Adipose tissue (tissue), 3 donors: ENCODE measurements at regions not wholly inside any gene's neighbourhood (a gene's known extent, or its start where the extent isn't known, plus 50 kb on each side); places are given as distances from the start of the nearest gene placed in this dataset.

Experiments used
- H3K27ac ChIP-seq: one replicate; pipeline ENCODE4 v1.5.1; 2013; ENCODE audit warnings: low read depth, low read length
- WGBS, 3 donors: extraction: QIAGEN DNeasy Blood & Tissue Kit; methylation state at CpG; one replicate each; pipeline ENCODE4 v1.1.7; 2013; 5-methylcytosine and 5-hydroxymethylcytosine counted together
- donor health status: healthy with polysubstance abuse.
- donor health status: Bipolar disorder and iron deficiency.
- donor health status: healthy.

GRCh38 chr15:100788418-100789105, 91.1 kb upstream of the ALDH1A3 start:
- H3K27ac ChIP-seq: no peak overlapping the region
- 87 to 90% (median 88%) methylated on average over 7 of the region's 7 CpGs for WGBS, 3 donors

DNA sequence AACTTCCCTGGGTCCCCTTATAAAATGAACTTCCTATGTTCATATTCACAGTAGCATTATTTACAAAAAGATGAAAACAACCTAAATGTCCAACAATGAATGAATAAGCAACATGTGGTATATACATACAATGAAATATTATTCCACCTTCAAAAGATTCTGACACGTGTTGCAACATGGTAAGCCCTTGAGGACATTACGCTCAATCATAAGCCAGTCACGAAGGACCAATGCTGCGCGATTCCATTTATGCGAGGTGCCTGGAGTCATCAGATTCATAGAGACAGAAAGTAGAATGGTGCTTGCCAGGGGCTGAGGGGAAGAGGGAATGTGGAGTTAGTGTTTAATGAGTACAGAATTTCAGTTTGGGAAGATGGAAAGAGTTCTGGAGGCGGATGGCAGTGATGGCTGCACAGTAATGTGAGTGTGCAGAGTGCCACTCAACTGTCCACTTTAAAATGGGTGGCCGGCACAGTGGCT, 88.8 kb upstream of the ALDH1A3 start:
- WGBS, 3 donors: 85 to 89% (median 86%) methylated on average over 8 of the region's 8 CpGs

DNA sequence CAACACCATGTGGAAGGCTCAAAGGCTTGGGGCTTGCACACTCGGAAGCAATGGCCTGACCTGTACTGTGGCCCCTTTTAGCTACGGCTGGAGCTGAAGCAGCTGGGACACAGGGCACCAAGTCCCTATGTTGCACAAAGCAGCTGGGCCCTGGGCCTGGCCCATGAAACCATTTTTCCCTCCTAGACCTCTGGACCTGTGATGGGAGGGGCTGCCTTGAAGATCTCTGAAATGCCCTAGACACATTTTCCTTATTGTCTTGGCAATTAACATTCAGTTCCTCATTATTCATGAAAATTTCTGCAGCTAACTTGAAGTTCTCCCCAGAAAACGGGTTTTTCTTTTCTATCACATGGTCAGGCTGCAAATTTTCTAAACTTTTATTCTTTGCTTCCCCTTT, 85.6 kb upstream of the ALDH1A3 start:
- 52 to 90% (median 86%) methylated on average over 3 of the region's 3 CpGs for WGBS, 3 donors
- no peak overlapping the region for H3K27ac ChIP-seq

More for the DNA sequence above, 88.8 kb upstream of the ALDH1A3 start:
- no peak overlapping the region for H3K27ac ChIP-seq

DNA sequence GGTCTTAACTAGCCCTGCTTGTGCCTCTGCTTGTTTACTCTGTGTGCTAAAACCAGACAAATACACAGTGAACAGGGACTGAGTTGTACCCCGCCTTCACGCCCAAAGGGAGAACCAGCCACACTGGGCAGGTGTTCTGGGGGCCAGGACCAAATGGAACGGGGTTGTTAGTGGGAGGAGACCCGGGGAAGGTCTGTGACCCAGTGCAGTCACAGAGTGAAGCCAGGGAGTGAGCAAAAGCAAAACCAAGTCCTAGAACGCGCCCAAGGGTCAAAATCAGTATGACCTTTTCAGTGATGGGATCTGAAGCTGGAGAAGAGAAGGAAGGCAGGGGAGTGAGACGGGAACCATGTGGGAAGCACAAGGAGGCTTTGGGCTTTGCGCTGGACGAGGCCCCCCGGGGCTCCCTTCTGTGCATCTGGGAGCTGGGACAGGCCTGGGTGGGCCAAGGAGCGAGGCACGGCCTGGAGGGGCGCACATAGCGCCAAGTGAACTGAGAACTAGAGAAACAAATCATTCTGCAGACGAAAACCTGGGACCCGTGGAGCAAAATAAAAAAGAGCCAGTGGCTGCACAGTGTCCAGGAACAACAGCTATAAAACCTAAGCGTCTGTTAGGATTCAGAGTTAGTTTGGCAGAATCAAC, 78.3 kb upstream of the ALDH1A3 start:
- H3K27ac ChIP-seq: no peak overlapping the region
- 79 to 86% (median 86%) methylated on average over 17 of the region's 17 CpGs for WGBS, 3 donors

- WGBS, 3 donors: 75 to 90% (median 90%) methylated on average over 12 to 14 of the region's 14 CpGs
- no peak overlapping the region for H3K27ac ChIP-seq
These were observed 77.0 kb upstream of the ALDH1A3 start for GRCh38 chr15:100802421-100803170.

- 92 to 99% (median 94%) methylated on average over 3 of the region's 3 CpGs for WGBS, 3 donors
- H3K27ac ChIP-seq: no peak overlapping the region
These were observed 76.5 kb upstream of the ALDH1A3 start for GRCh38 chr15:100803171-100803440.

GRCh38 chr15:100806157-100806556, 73.5 kb upstream of the ALDH1A3 start:
- H3K27ac ChIP-seq: no peak overlapping the region
- 79 to 97% (median 84%) methylated on average over 1 of the region's 1 CpG for WGBS, 3 donors

DNA sequence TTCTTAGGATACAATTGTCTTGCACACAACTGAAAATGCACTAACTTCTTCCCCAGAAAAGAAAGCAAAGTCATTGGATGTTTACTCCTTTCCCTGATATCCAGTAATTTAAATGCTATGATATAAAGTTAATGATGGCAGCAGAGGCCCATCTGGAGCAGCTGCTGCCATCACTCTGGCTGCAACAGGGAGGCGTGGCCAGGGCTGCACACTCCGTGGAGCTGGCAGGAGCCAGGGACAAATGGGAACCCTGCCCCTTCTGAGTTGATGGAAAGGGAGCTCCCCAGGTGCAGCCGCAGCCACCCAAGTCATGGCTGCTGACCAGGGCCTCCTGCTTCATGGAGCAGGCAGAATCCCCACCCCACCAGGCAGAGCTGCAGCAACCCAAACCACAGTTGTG, 72.6 kb upstream of the ALDH1A3 start:
- H3K27ac ChIP-seq: no peak overlapping the region
- 73 to 84% (median 80%) methylated on average over 3 of the region's 3 CpGs for WGBS, 3 donors

- no peak overlapping the region for H3K27ac ChIP-seq
- 73 to 86% (median 81%) methylated on average over 3 of the region's 3 CpGs for whole genome bisulfite sequencing, 3 donors
These were observed 70.9 kb upstream of the ALDH1A3 start for GRCh38 chr15:100808691-100809090.

GRCh38 chr15:100809151-100809550, 70.5 kb upstream of the ALDH1A3 start:
- no peak overlapping the region for H3K27ac ChIP-seq

- 77 to 95% (median 88%) methylated on average over 3 of the region's 3 CpGs for WGBS, 3 donors
- H3K27ac ChIP-seq: no peak overlapping the region
These were observed 70.0 kb upstream of the ALDH1A3 start for GRCh38 chr15:100809587-100809986.

- no peak overlapping the region for H3K27ac ChIP-seq
- WGBS, 3 donors: 92 to 97% (median 96%) methylated on average over 2 of the region's 2 CpGs
These were observed 69.4 kb upstream of the ALDH1A3 start for GRCh38 chr15:100810229-100810628.

DNA sequence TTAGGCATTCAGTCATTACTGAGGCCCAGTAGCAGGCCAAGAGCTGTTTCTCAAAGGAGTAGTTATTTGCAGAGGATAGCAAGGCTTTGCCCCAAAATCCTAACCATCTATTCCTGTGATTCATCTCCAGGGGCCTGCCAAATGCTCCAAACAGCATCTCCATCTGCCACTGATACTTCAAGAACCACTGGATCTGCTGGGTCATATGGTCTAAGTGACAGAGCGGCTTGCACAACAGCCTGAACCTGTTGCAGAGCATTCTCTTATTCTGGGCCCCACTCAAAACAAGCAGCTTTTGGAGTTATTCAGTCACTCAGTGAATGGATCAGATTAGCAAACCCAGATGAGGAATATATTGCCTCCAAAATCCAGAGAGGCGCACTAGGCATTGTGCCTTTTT, 68.8 kb upstream of the ALDH1A3 start:
- H3K27ac ChIP-seq: no peak overlapping the region
- WGBS, 3 donors: 98 to 100% (median 100%) methylated on average over 2 of the region's 2 CpGs

- 67 to 84% (median 79%) methylated on average over 2 of the region's 2 CpGs for WGBS, 3 donors
- no peak overlapping the region for H3K27ac ChIP-seq
These were observed 66.8 kb upstream of the ALDH1A3 start for GRCh38 chr15:100812802-100813201.

DNA sequence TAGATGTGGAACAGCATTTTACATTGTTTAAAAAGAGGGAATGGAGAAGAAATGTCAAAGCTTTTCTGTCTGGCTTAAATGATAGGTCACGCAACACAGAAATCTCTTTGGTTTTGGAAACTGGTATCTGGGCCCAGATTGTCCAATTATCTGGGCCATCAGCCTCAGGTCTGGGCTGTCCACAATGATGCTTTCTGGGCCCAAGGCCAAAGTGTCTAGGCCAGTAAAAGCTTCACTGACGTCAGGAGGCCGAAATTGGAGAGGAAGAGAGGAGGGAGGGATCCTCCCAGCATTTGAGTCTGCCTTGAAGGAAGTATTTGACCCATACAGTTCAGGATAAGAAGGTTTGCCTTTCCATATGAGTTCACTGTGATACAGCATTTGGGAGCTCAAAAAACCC, 60.7 kb upstream of the ALDH1A3 start:
- 47 to 70% (median 48%) methylated on average over 3 of the region's 3 CpGs for WGBS, 3 donors
- no peak overlapping the region for H3K27ac ChIP-seq

DNA sequence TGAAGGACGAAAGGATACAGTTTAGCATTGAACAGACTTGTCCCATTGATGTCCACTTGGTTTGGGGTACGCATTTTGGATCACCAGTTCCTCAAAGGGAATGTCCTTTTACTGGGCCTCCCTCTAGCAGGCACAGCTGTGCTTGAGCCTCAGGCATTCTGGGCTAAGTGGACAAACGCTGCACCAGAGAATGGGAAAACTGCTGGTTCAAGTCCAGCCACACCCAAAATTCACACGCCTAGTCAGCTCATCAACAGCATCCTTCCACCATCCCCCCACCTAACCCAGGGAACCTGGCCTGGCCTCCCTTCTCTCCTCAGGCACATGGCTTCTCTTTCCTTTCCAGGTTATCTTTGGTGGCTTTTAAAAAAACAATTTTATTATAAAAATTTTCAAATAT, 59.1 kb upstream of the ALDH1A3 start:
- WGBS, 3 donors: 55 to 67% (median 65%) methylated on average over 4 of the region's 4 CpGs
- H3K27ac ChIP-seq: no peak overlapping the region

DNA sequence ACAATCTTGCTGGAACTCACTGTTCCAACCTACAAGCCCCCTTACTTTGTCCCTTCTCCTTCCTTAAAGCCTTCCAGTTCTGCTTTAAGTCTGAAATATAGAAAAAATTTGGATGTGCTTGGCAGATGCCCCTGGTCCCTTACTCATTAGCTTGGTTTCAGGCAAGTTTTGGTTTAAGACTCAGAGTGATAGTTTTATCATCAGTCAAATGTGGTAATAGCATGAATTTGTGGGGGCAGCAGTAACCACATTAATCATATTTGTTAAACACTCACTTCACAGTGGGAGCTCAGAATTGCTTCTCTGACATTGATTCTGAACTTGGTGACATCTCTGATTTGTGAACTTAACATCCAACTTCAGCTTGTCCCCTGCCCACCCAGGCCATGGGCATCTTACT, 58.3 kb upstream of the ALDH1A3 start:
- H3K27ac ChIP-seq: no peak overlapping the region

DNA sequence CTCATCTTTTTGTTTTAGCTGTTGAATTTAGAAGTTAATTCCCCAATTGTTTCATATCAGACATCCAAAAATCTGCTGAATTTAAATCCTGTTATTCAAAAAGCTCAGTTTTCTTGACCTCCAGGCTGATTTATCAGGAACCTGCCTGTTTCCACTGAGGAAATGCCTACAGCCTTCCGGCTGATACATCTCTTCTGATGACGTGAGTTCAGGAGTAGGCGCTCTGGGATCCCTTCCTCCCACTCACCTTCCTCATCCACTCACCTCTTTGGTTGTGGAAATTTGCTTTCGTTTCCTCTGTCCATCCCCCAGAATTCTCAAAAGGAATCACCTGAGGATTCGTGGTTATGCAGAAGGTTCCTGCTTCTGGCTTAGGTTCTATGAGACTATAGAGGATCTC, 55.4 kb upstream of the ALDH1A3 start:
- H3K27ac ChIP-seq: no peak overlapping the region
- 60 to 70% (median 64%) methylated on average over 5 of the region's 5 CpGs for WGBS, 3 donors

DNA sequence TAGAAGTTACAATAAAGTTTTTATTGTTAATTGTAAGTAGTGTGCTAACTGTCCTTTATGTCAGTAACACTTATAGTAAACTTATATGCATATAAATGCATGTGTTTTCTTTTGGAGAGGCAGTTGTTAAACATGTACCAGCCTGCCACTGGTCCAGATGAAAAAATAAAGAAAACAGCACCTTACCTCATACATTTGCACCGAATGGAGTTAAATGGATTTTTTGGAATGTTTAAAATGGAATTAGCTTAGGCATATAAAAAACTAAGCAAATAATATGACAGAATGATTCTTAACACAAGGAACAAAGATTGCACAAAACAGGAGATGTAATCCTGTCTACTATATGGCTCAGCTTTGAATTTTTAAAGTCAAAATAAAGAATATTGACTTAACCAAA, 50.2 kb upstream of the ALDH1A3 start:
- H3K27ac ChIP-seq: no peak overlapping the region
- 43 to 86% (median 80%) methylated on average over 1 of the region's 1 CpG for WGBS, 3 donors
